H1 (cell line): ENCODE measurements at regions not wholly inside any gene's neighbourhood (a gene's known extent, or its start where the extent isn't known, plus 50 kb on each side); places are given as distances from the start of the nearest gene placed in this dataset.

Experiments used
- CTCF ChIA-PET: fragments of 300-600 bp; sonication (Branson Sonifier 250); formaldehyde crosslinking; loops from one replicate; lab custom pipeline; 2021; ENCODE audit not compliant: partially characterized antibody; lab: Charles Lee
- POLR2A ChIA-PET: fragments of 300-600 bp; sonication (Branson Sonifier 250); formaldehyde crosslinking; loops from one replicate; lab custom pipeline; 2021; ENCODE audit warnings: inconsistent platforms; ENCODE audit not compliant: partially characterized antibody; lab: Charles Lee
- DNase-seq, 2 experiments: peaks; one replicate each; pipeline versions ENCODE4 v3.0.0 to v3.0.0-alpha.2; 2010 to 2022; ENCODE audit warnings: low spot score in 2 of 2, low read depth in 1 of 2, mixed read lengths in 1 of 2
- FAIRE-seq: peaks from 2 replicates; lab custom pipeline; 2011; peaks lifted over from hg19 to GRCh38; lab: Jason Lieb, UNC
- H2AFZ ChIP-seq: 2 replicates; pipeline ENCODE4 v1.8.1; 2012; ENCODE audit warnings: low read length, inconsistent platforms
- H2AK5ac ChIP-seq: 2 replicates; pipeline ENCODE4 v1.6.1; 2013; ENCODE audit warnings: low read depth, low read length
- H2BK120ac ChIP-seq: replicated peaks from 2 replicates; pipeline ENCODE3; 2013; ENCODE audit warnings: low read depth, low read length, inconsistent platforms
- H2BK12ac ChIP-seq: 2 replicates; pipeline ENCODE4 v1.6.1; 2013; ENCODE audit warnings: low read depth, low read length
- H2BK15ac ChIP-seq: 2 replicates; pipeline ENCODE4 v1.6.1; 2013; ENCODE audit warnings: low read length
- H2BK20ac ChIP-seq: 2 replicates; pipeline ENCODE4 v1.6.1; 2013; ENCODE audit warnings: low read length
- H2BK5ac ChIP-seq: 2 replicates; pipeline ENCODE4 v1.6.1; 2013; ENCODE audit warnings: low read depth, low read length
- H3K14ac ChIP-seq: 2 replicates; pipeline ENCODE4 v1.6.1; 2013; ENCODE audit warnings: inconsistent platforms; ENCODE audit not compliant: insufficient read length
- H3K18ac ChIP-seq: 2 replicates; pipeline ENCODE4 v1.6.1; 2013; ENCODE audit warnings: low read length; ENCODE audit errors: extremely low read depth
- H3K23ac ChIP-seq: 2 replicates; pipeline ENCODE4 v1.6.1; 2013; ENCODE audit warnings: inconsistent platforms; ENCODE audit not compliant: insufficient read length
- H3K23me2 ChIP-seq: 2 replicates; pipeline ENCODE4 v1.6.1; 2013; ENCODE audit warnings: low read depth, low read length
- H3K27ac ChIP-seq: 2 replicates; pipeline ENCODE4 v1.6.1; 2011; ENCODE audit warnings: low read depth, low read length, inconsistent platforms
- H3K27me3 ChIP-seq, 4 experiments: replicated peaks in 1 of 4; 1 replicate in 1 of 4; 2 replicates in 3 of 4; pipeline versions ENCODE4 v1.6.1 to v1.8.1; 2011 to 2013; ENCODE audit warnings: low read length in 3 of 4, mild to moderate bottlenecking in 3 of 4, inconsistent platforms in 2 of 4, mixed read lengths in 2 of 4, moderate library complexity in 1 of 4; ENCODE audit not compliant: control insufficient read depth in 3 of 4, insufficient read depth in 3 of 4; ENCODE audit errors: extremely low read depth in 1 of 4
- H3K36me3 ChIP-seq, 4 experiments: 2 replicates each; pipeline versions ENCODE4 v1.6.1 to v1.8.1; 2011 to 2013; ENCODE audit warnings: mild to moderate bottlenecking in 4 of 4, low read length in 3 of 4, moderate library complexity in 2 of 4, control low read depth in 1 of 4, inconsistent platforms in 1 of 4; ENCODE audit not compliant: insufficient read depth in 4 of 4, control insufficient read depth in 2 of 4
- H3K4ac ChIP-seq: replicated peaks from 2 replicates; pipeline ENCODE3; 2013; ENCODE audit warnings: low read length, low read depth, mixed read lengths, inconsistent platforms; ENCODE audit not compliant: insufficient read length
- H3K4me1 ChIP-seq, 4 experiments: replicated peaks in 1 of 4; 1 replicate in 1 of 4; 2 replicates in 3 of 4; pipeline versions ENCODE4 v1.6.1 to v1.8.1; 2011 to 2013; ENCODE audit warnings: low read length in 3 of 4, inconsistent platforms in 2 of 4, mixed read lengths in 1 of 4; ENCODE audit not compliant: insufficient read depth in 4 of 4, control insufficient read depth in 3 of 4
- H3K4me2 ChIP-seq, 2 experiments: 2 replicates each; pipeline versions ENCODE4 v1.6.1 to v1.8.1; 2011 to 2013; ENCODE audit warnings: low read depth in 2 of 2, low read length in 2 of 2, control low read depth in 1 of 2, inconsistent platforms in 1 of 2, mild to moderate bottlenecking in 1 of 2; ENCODE audit not compliant: insufficient read depth in 1 of 2
- H3K4me3 ChIP-seq, 4 experiments: fragments of 200-600, 300-600 bp in 1 of 4; sonication (generic), shearing (Covaris generic), sonication (Bioruptor Twin) in 1 of 4; 2 replicates each; pipeline versions ENCODE4 v1.5.1 to v1.8.1; 2011 to 2016; ENCODE audit warnings: low read length in 4 of 4, low read depth in 3 of 4, control low read depth in 2 of 4, inconsistent platforms in 2 of 4, mild to moderate bottlenecking in 2 of 4, mixed read lengths in 1 of 4, moderate library complexity in 1 of 4; ENCODE audit not compliant: insufficient read depth in 2 of 4; ENCODE audit errors: extremely low read depth in 1 of 4
- H3K56ac ChIP-seq: replicated peaks from 2 replicates; pipeline ENCODE3; 2013; ENCODE audit warnings: low read depth, mild to moderate bottlenecking, mixed read lengths, low read length, inconsistent platforms; ENCODE audit not compliant: insufficient read length
- H3K79me1 ChIP-seq: 2 replicates; pipeline ENCODE4 v1.6.1; 2013; ENCODE audit warnings: low read depth, low read length, control low read depth
- H3K79me2 ChIP-seq, 2 experiments: 2 replicates each; pipeline versions ENCODE4 v1.6.1 to v1.8.1; 2012 to 2013; ENCODE audit warnings: low read length in 2 of 2, mild to moderate bottlenecking in 2 of 2, inconsistent platforms in 1 of 2; ENCODE audit not compliant: insufficient read depth in 2 of 2, control insufficient read depth in 1 of 2
- H3K9ac ChIP-seq, 4 experiments: replicated peaks in 1 of 4; 1 replicate in 1 of 4; 2 replicates in 3 of 4; pipeline versions ENCODE4 v1.6.1 to v1.8.1; 2011 to 2013; ENCODE audit warnings: low read depth in 3 of 4, low read length in 3 of 4, control low read depth in 2 of 4, mild to moderate bottlenecking in 2 of 4, moderate library complexity in 2 of 4, inconsistent platforms in 1 of 4; ENCODE audit errors: extremely low read depth in 1 of 4
- H3K9me3 ChIP-seq, 2 experiments: 2 replicates each; pipeline versions ENCODE4 v1.6.1 to v1.8.1; 2012 to 2013; ENCODE audit warnings: mild to moderate bottlenecking in 2 of 2, moderate library complexity in 2 of 2, control low read depth in 1 of 2, inconsistent platforms in 1 of 2, low read depth in 1 of 2, low read length in 1 of 2, mixed read lengths in 1 of 2; ENCODE audit not compliant: insufficient read depth in 2 of 2
- H4K20me1 ChIP-seq, 2 experiments: replicated peaks in 1 of 2; 2 replicates each; pipeline versions ENCODE3 to v1.8.1; 2011 to 2013; ENCODE audit warnings: inconsistent platforms in 2 of 2, low read length in 2 of 2, mild to moderate bottlenecking in 1 of 2; ENCODE audit not compliant: insufficient read depth in 2 of 2, control insufficient read depth in 1 of 2
- H4K5ac ChIP-seq: 2 replicates; pipeline ENCODE4 v1.6.1; 2013; ENCODE audit warnings: low read length, low read depth, mixed read lengths, inconsistent platforms; ENCODE audit not compliant: insufficient read length
- H4K8ac ChIP-seq: 2 replicates; pipeline ENCODE4 v1.8.0; 2013; ENCODE audit warnings: mild to moderate bottlenecking, moderate library complexity, low read length, inconsistent platforms; ENCODE audit not compliant: insufficient read depth; ENCODE audit errors: extremely low read depth
- H4K91ac ChIP-seq: replicated peaks from 2 replicates; pipeline ENCODE3; 2013; ENCODE audit warnings: low read length, mixed read lengths, inconsistent platforms; ENCODE audit not compliant: insufficient read length
- BCL11A ChIP-seq, 2 experiments: IDR thresholded peaks; one replicate each; pipeline ENCODE4 v1.6.1; 2011; ENCODE audit warnings: low read depth in 2 of 2, low read length in 2 of 2, mild to moderate bottlenecking in 2 of 2
- SRF ChIP-seq: IDR thresholded peaks from 2 replicates; pipeline ENCODE4 v1.6.1; 2011; ENCODE audit warnings: mild to moderate bottlenecking, low read depth, low read length, moderate library complexity
- SUZ12 ChIP-seq: fragments of 200-600 bp; sonication (generic); IDR thresholded peaks from 2 replicates; pipeline ENCODE4 v1.6.1; 2012; ENCODE audit warnings: mild to moderate bottlenecking, inconsistent platforms, low read length, moderate library complexity, mixed read lengths
- ZNF274 ChIP-seq: IDR thresholded peaks from 2 replicates; pipeline ENCODE4 v1.7.0; 2012; ENCODE audit warnings: low read length, borderline replicate concordance; ENCODE audit errors: extremely low read depth
- WGBS, 2 experiments: shearing (Covaris generic) in 1 of 2; methylation state at CpG; one replicate each; pipeline versions ENCODE4 v1.1.6 to v1.1.7; 2013 to 2015; ENCODE audit warnings: low lambda C conversion rate in 2 of 2, mixed read lengths in 2 of 2, inconsistent platforms in 1 of 2, low coverage in 1 of 2, missing lambda C conversion rate in 1 of 2; ENCODE audit not compliant: insufficient replicate concordance in 2 of 2, insufficient coverage in 1 of 2, insufficient read length in 1 of 2; ENCODE audit errors: extremely low coverage in 1 of 2, missing lambda C conversion rate in 1 of 2; 5-methylcytosine and 5-hydroxymethylcytosine counted together

GRCh38 chr5:163760498-163760897, 255.1 kb downstream of the MAT2B start:
- Histone ChIP-seq H2BK12ac (no peak overlapping the region), H2BK120ac (no peak overlapping the region), H3K14ac (no peak overlapping the region), H4K20me1 (no peaks in the 10 kb centered on the region), H3K4me2 (no peak overlapping the region), H3K79me2 (no peaks in the 10 kb centered on the region), H3K56ac (no peak overlapping the region), H2AFZ (no peak overlapping the region), H3K79me1 (no peaks in the 10 kb centered on the region), H3K23me2 (no peaks in the 10 kb centered on the region), H2BK15ac (no peak overlapping the region), H4K5ac (no peak overlapping the region), H3K23ac (no peak overlapping the region), H3K18ac (no peak overlapping the region), H2AK5ac (no peak overlapping the region), H2BK20ac (no peak overlapping the region), H3K9ac (no peak overlapping the region), H2BK5ac (no peak overlapping the region), H3K4me1 (no peaks in the 10 kb centered on the region), H3K36me3 (no peaks in the 10 kb centered on the region), H3K9me3 (no peaks in the 10 kb centered on the region), H4K8ac (no peak overlapping the region), H3K4me3 (no peak overlapping the region), H4K91ac (no peak overlapping the region), H3K4ac (no peak overlapping the region), H3K27me3 (no peaks in the 10 kb centered on the region), H3K27ac (no peak overlapping the region)
- FAIRE-seq: no peak
- TF ChIP-seq ZNF274 (no peak), SUZ12 (no peak), BCL11A (IDR thresholded peaks at IDR 0.05; ENCODE audit: low read depth in 2 of 2, low read length in 2 of 2) (no peak), SRF (no peak)
- ChIA-PET POLR2A (no interaction called here), CTCF (interaction anchor here (0.6 kb wide), 1 partner anchor 712 kb away, joined by 3 read pairs; no protein-coding TSS in a partner anchor)
- DNase-seq: no peak
- WGBS, 2 experiments: 71% methylated on average over 3 of the region's 3 CpGs; no CpG with 5 or more reads in 1 of the 2 experiments
